Ovary (tissue), 7 donors: ENCODE measurements at regions not wholly inside any gene's neighbourhood (a gene's known extent, or its start where the extent isn't known, plus 50 kb on each side); places are given as distances from the start of the nearest gene placed in this dataset.
"Not testable (repeated sequence)": the region's sequence is repeated elsewhere in the genome, so short reads cannot be mapped to it uniquely, and the experiment has no call there.

ENCODE experiments used
- DNase-seq, 5 donors: peaks; one replicate each; pipeline ENCODE4 v3.0.0-alpha.2; 2019 to 2020
- H3K27ac ChIP-seq, 2 donors: fragments of 200-600 bp; one replicate each; pipeline versions ENCODE4 v1.5.1 to v1.8.0; 2019 to 2022
- H3K27me3 ChIP-seq: fragments of 200-600 bp; one replicate; pipeline ENCODE4 v1.8.0; 2022
- H3K36me3 ChIP-seq: fragments of 200-600 bp; sonication (generic); one replicate; pipeline ENCODE4 v1.5.1; 2019
- H3K4me1 ChIP-seq: one replicate; pipeline ENCODE4 v1.8.1; 2013; ENCODE audit warnings: mild to moderate bottlenecking, moderate library complexity; ENCODE audit not compliant: insufficient read depth
- H3K4me3 ChIP-seq: fragments of 200-600 bp; sonication (generic); one replicate; pipeline ENCODE4 v1.5.1; 2017
- H3K9me3 ChIP-seq, 2 donors: fragments of 200-600 bp in 1 of 2; sonication (generic) in 1 of 2; one replicate each; pipeline versions ENCODE4 v1.5.1 to v1.8.1; 2013 to 2019; ENCODE audit warnings: mild to moderate bottlenecking in 1 of 2, moderate library complexity in 1 of 2
- EP300 ChIP-seq: sonication (generic); formaldehyde crosslinking; IDR thresholded peaks from one replicate; pipeline ENCODE4 v1.6.1; 2017; ENCODE audit warnings: antibody characterized with exemption
- POLR2A ChIP-seq: fragments of 450-650 bp; IDR thresholded peaks from one replicate; pipeline ENCODE4 v1.6.1; 2017; ENCODE audit warnings: antibody characterized with exemption, mild to moderate bottlenecking, moderate library complexity
- WGBS, 3 donors: extraction: QIAGEN DNeasy Blood & Tissue Kit in 1 of 3; methylation state at CpG; one replicate each; pipeline versions ENCODE4 v1.1.5 to v1.1.7; 2013 to 2017; 5-methylcytosine and 5-hydroxymethylcytosine counted together
- intact Hi-C, 4 donors: fragments of 100-400 bp; cut with DNase I; formaldehyde crosslinking; loops; one replicate each; pipeline versions ENCODE4 v1.11.0 to v1.15.1; 2022 to 2023
- TF ChIP-seq, protein P1 (sequence below), 3 donors: fragments of 450-650 bp in 2 of 3; fragments of 200-600 bp in 1 of 3; IDR thresholded peaks; one replicate each; pipeline versions ENCODE4 v1.5.1 to v1.8.0; 2016 to 2022; ENCODE audit warnings: antibody characterized with exemption in 3 of 3, mild to moderate bottlenecking in 1 of 3
- donor health status: DM: no; HTN: no; CAD: no; lungs with moderate emphysema.
- donor health status: DM: no; HTN: no; CAD: no.
- donor health status: Bipolar disorder and iron deficiency.
- donor health status: DM: no; HTN: no; CAD: no.
- donor health status: DM: yes; HTN: yes; CAD: no.

DNA sequence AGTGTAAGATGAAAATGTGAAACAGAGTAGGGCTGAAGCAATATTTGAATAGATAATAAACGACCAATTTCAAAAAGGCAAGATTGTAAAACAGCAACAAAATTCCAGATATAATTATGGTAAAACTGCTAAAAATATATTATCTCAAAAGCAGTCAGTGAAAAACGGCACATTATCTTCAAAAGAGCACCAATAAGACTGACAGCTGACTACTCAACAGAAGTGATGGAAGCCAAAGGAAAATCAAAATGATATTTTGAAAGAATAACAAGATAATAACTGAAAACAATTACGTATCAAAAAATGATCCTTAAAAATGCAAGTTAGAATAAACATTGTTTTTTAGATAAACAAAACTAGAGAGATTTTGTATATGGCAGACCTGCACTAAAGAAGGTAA is 920.6 kb upstream of the FAM98A start:
- Histone ChIP-seq H3K4me3 (no peak overlapping the region), H3K27me3 (no peaks in the 10 kb centered on the region), H3K36me3 (no peaks in the 10 kb centered on the region), H3K4me1 (no peaks in the 10 kb centered on the region), H3K9me3 (no peaks in the 10 kb centered on the region), H3K27ac (no peak overlapping the region)
- 62% methylated on average over 3 of the region's 3 CpGs for whole genome bisulfite sequencing, 3 donors
- intact Hi-C loops: no loop called here
- no peak for DNase-seq
- TF ChIP-seq, protein P1, sequence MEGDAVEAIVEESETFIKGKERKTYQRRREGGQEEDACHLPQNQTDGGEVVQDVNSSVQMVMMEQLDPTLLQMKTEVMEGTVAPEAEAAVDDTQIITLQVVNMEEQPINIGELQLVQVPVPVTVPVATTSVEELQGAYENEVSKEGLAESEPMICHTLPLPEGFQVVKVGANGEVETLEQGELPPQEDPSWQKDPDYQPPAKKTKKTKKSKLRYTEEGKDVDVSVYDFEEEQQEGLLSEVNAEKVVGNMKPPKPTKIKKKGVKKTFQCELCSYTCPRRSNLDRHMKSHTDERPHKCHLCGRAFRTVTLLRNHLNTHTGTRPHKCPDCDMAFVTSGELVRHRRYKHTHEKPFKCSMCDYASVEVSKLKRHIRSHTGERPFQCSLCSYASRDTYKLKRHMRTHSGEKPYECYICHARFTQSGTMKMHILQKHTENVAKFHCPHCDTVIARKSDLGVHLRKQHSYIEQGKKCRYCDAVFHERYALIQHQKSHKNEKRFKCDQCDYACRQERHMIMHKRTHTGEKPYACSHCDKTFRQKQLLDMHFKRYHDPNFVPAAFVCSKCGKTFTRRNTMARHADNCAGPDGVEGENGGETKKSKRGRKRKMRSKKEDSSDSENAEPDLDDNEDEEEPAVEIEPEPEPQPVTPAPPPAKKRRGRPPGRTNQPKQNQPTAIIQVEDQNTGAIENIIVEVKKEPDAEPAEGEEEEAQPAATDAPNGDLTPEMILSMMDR (IDR thresholded peaks at IDR 0.05): no peak
- TF ChIP-seq POLR2A: no peak
- TF ChIP-seq EP300: no peak

DNA sequence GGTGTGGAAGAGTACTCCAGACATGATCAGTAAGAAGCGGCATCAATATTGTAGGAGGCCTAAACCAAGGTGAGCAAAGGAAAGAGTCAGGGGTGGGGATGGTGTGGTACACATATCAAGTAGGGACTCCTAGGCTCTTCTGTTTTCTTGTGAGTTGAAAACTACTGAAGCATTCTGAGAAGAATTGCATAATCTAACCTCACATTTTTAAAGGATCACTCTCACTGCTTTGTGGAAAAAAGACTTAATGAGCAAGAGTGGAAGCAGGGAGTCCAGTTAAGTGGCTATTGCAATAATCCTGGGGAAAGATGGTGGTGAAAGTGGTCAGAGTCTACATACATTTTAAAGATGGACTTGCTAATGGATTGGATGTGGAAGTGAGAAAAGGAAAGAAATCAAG is 899.5 kb upstream of the FAM98A start:
- intact Hi-C loops: no loop called here
- TF ChIP-seq EP300 (no peak), POLR2A (no peak)
- TF ChIP-seq, protein P1 (IDR thresholded peaks at IDR 0.05): no peak
- Histone ChIP-seq H3K36me3 (no peaks in the 10 kb centered on the region), H3K4me1 (no peaks in the 10 kb centered on the region), H3K27ac (no peak overlapping the region), H3K9me3 (no peaks in the 10 kb centered on the region), H3K27me3 (no peaks in the 10 kb centered on the region), H3K4me3 (no peak overlapping the region)
- 94 to 97% (median 94%) methylated on average over 1 of the region's 1 CpG for WGBS, 3 donors
- no peak for DNase-seq

DNA sequence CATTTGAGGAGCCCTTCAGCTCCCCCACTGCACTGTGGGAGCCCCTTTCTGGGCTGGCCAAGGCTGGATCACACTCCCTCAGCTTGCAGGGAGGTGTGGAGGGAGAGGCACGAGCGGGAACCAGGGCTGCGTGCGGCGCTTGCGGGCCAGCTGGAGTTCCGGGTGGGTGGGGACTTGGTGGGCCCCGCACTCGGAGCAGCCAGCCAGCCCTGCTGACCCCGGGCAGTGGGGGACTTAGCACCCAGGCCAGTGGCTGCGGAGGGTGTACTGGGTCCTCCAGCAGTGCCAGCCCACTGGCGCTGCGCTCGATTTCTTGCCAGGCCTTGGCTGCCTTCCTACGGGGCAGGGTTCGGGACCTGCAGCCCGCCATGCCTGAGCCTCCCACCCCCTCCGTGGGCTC is 895.1 kb upstream of the FAM98A start:
- H3K27ac ChIP-seq, H3K9me3 ChIP-seq, H3K27me3 ChIP-seq, H3K4me3 ChIP-seq, DNase-seq, intact Hi-C loops, H3K4me1 ChIP-seq, H3K36me3 ChIP-seq: not testable (repeated sequence)
- WGBS, 3 donors: 93 to 98% (median 97%) methylated on average over 17 to 18 of the region's 18 CpGs

DNA sequence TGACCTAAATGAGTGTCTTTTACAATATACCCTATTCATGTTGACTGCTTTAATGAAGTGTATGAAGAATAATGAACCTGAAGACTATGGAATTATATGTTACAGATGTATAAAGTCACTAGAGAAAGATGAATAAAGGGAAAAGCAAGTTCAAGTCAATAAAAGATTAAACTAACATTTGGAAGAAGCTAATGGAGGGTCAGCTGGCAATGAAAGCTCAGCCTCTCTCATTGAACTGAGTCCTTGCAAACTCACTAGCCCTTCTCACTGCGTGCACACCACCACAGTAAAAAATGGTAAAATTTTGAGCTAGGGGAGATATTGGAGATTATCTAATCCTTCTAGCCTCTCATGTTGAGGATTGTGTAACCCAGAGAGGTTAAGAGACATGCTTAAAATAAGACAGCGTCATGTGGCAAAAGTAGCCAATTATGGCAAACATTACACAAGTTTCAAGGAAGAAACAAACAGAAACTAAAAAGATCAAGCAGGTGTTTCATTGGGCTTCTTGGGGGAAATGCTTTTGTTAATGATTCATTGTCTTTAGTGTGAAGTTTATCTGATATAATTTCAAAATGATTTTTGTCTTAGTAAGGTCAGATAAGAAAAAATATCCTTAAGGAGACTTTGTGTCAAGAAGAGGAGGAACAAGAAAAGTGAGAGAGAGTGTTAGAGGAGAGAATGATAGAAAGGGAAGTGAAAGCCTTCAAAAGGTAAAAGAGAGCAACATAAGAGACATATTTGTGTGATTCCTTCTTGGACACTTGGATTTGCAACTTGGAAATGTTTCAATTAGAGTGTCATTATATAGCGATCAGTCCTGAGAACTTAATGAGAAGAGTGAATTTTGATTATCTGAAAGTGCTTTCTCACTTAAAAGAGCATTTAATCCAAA is 893.7 kb upstream of the FAM98A start:
- TF ChIP-seq EP300: no peak
- TF ChIP-seq, protein P1 (IDR thresholded peaks at IDR 0.05): no peak
- TF ChIP-seq POLR2A: no peak
- H3K27ac ChIP-seq: no peak overlapping the region
- no peaks in the 10 kb centered on the region for H3K4me1 ChIP-seq
- WGBS, 3 donors: 81 to 83% (median 82%) methylated on average over 3 of the region's 3 CpGs
- DNase-seq: no peak
- no peaks in the 10 kb centered on the region for H3K9me3 ChIP-seq
- no peaks in the 10 kb centered on the region for H3K36me3 ChIP-seq
- intact Hi-C loops: no loop called here
- no peak overlapping the region for H3K4me3 ChIP-seq
- no peaks in the 10 kb centered on the region for H3K27me3 ChIP-seq

GRCh38 chr2:34486965-34487364 is 887.9 kb upstream of the FAM98A start:
- Histone ChIP-seq H3K4me3 (no peak overlapping the region), H3K9me3 (no peaks in the 10 kb centered on the region), H3K27me3 (no peaks in the 10 kb centered on the region), H3K4me1 (no peaks in the 10 kb centered on the region), H3K36me3 (no peaks in the 10 kb centered on the region), H3K27ac (no peak overlapping the region)
- intact Hi-C loops: no loop called here
- TF ChIP-seq, protein P1 (IDR thresholded peaks at IDR 0.05): no peak
- TF ChIP-seq EP300: no peak
- no peak for TF ChIP-seq POLR2A
- no peak for DNase-seq
- WGBS, 3 donors: 50 to 53% (median 51%) methylated on average over 2 of the region's 2 CpGs
